GM12878 (cell line): ENCODE measurements at regions not wholly inside any gene's neighbourhood (a gene's known extent, or its start where the extent isn't known, plus 50 kb on each side); places are given as distances from the start of the nearest gene placed in this dataset.

ENCODE experiments used
- ATAC-seq: fragments of 200-7000 bp; cut with Tn5 transposase; 3 replicates; pipeline ENCODE4 v1.9.1; 2020; ENCODE audit warnings: mild to moderate bottlenecking, moderate library complexity
- BruUV-seq: library from RNA; stranded (reverse); fragments of 400-500 nt; replicated peaks from 2 replicates; lab custom pipeline; 2021; lab: Mats Ljungman, UMichigan
- CTCF ChIA-PET: fragments of 300-600 bp; sonication (Branson Sonifier 250); formaldehyde crosslinking; extraction: SDS; loops from one replicate; lab custom pipeline; 2021; ENCODE audit warnings: inconsistent platforms; lab: Yijun Ruan, JAX
- POLR2A ChIA-PET: fragments of 350-600 bp; formaldehyde crosslinking; extraction: SDS; loops from one replicate; lab custom pipeline; 2021; ENCODE audit warnings: inconsistent platforms; lab: Charles Lee
- RAD21 ChIA-PET: fragments of 300-600 bp; sonication (Branson Sonifier 250); formaldehyde crosslinking; loops from one replicate; lab custom pipeline; 2023; ENCODE audit warnings: antibody characterized with exemption; ENCODE audit not compliant: unreplicated experiment; lab: Charles Lee
- SMC1A ChIA-PET: fragments of 300-600 bp; sonication (Branson Sonifier 250); formaldehyde crosslinking; loops from one replicate; lab custom pipeline; 2023; ENCODE audit not compliant: unreplicated experiment, uncharacterized antibody; lab: Charles Lee
- DNase-seq: peaks from one replicate; pipeline ENCODE4 v3.0.0-alpha.2; 2011; ENCODE audit warnings: low read depth, low spot score
- FAIRE-seq: peaks from 3 replicates; lab custom pipeline; 2011; peaks lifted over from hg19 to GRCh38; lab: Jason Lieb, UNC
- H2AFZ ChIP-seq: 2 replicates; pipeline ENCODE4 v1.6.0; 2011; ENCODE audit warnings: low read depth, low read length, control low read depth; ENCODE audit not compliant: control insufficient read depth
- H3K27ac ChIP-seq: 2 replicates; pipeline ENCODE4 v1.5.1; 2011; ENCODE audit warnings: control low read depth; ENCODE audit not compliant: control insufficient read depth, insufficient read depth
- H3K27me3 ChIP-seq, 2 experiments: replicated peaks in 1 of 2; 2 replicates each; pipeline versions ENCODE4 v1.6.0 to v1.6.1; 2011; ENCODE audit warnings: low read length in 1 of 2; ENCODE audit not compliant: control insufficient read depth in 2 of 2, insufficient read depth in 2 of 2
- H3K36me3 ChIP-seq, 2 experiments: 2 replicates each; pipeline ENCODE4 v1.5.1; 2011; ENCODE audit warnings: low read length in 1 of 2; ENCODE audit not compliant: control insufficient read depth in 2 of 2, insufficient read depth in 2 of 2
- H3K4me1 ChIP-seq: 2 replicates; pipeline ENCODE4 v1.6.1; 2011; ENCODE audit warnings: mild to moderate bottlenecking, low read length, moderate library complexity, mixed read lengths; ENCODE audit not compliant: control insufficient read depth, insufficient read depth
- H3K4me2 ChIP-seq: 2 replicates; pipeline ENCODE4 v1.6.0; 2011; ENCODE audit warnings: control low read depth; ENCODE audit not compliant: control insufficient read depth, insufficient read depth
- H3K4me3 ChIP-seq: fragments of 200-600 bp; sonication (generic); 2 replicates; pipeline ENCODE4 v1.5.1; 2016
- H3K79me2 ChIP-seq: 2 replicates; pipeline ENCODE4 v1.6.0; 2011; ENCODE audit warnings: low read length; ENCODE audit not compliant: control insufficient read depth, insufficient read depth
- H3K9ac ChIP-seq: 2 replicates; pipeline ENCODE4 v1.8.0; 2011; ENCODE audit warnings: low read length, control low read depth, mixed read lengths; ENCODE audit not compliant: control insufficient read depth, insufficient read depth
- H3K9me3 ChIP-seq: replicated peaks from 3 replicates; pipeline ENCODE4 v1.5.1; 2011; ENCODE audit warnings: mild to moderate bottlenecking, low read length; ENCODE audit not compliant: control insufficient read depth, insufficient read depth
- H4K20me1 ChIP-seq: 2 replicates; pipeline ENCODE4 v1.6.0; 2011; ENCODE audit not compliant: control insufficient read depth, insufficient read depth
- ATF7 ChIP-seq: fragments of 450-650 bp; IDR thresholded peaks from 2 replicates; pipeline ENCODE4 v1.6.1; 2016; ENCODE audit warnings: low read depth, mild to moderate bottlenecking
- BACH1 ChIP-seq: fragments of 450-650 bp; IDR thresholded peaks from 2 replicates; pipeline ENCODE4 v1.6.1; 2017; ENCODE audit warnings: mild to moderate bottlenecking, borderline replicate concordance
- CBFB ChIP-seq: IDR thresholded peaks from 2 replicates; pipeline ENCODE4 v1.6.1; 2016; ENCODE audit warnings: antibody characterized with exemption, low read depth
- CBX5 ChIP-seq: sonication (generic); IDR thresholded peaks from 2 replicates; pipeline ENCODE4 v1.6.1; 2016; ENCODE audit warnings: low read depth, moderate library complexity, mild to moderate bottlenecking, inconsistent platforms
- CHD2 ChIP-seq: IDR thresholded peaks from 2 replicates; pipeline ENCODE4 v1.6.1; 2011; ENCODE audit warnings: low read depth, low read length, improper control_type of control experiment, borderline replicate concordance
- CHD4 ChIP-seq: fragments of 200-600 bp; sonication (generic); IDR thresholded peaks from 2 replicates; pipeline ENCODE4 v1.6.1; 2016; ENCODE audit warnings: mild to moderate bottlenecking
- CREB1 ChIP-seq: IDR thresholded peaks from 2 replicates; pipeline ENCODE4 v1.6.1; 2012; ENCODE audit warnings: low read depth, mild to moderate bottlenecking, inconsistent platforms
- FOXM1 ChIP-seq: IDR thresholded peaks from 2 replicates; pipeline ENCODE4 v1.6.1; 2012; ENCODE audit warnings: low read depth, mild to moderate bottlenecking, inconsistent platforms, low read length, moderate library complexity
- IKZF1 ChIP-seq: fragments of 450-650 bp; conservative IDR thresholded peaks from 2 replicates; pipeline ENCODE4 v1.6.1; 2017; ENCODE audit warnings: antibody characterized with exemption, mild to moderate bottlenecking
- IRF3 ChIP-seq: fragments of 450-650 bp; IDR thresholded peaks from 2 replicates; pipeline ENCODE4 v1.6.1; 2014; ENCODE audit warnings: mild to moderate bottlenecking
- NR2C2 ChIP-seq: IDR thresholded peaks from 2 replicates; pipeline ENCODE4 v1.6.1; 2011; ENCODE audit warnings: borderline replicate concordance, low read depth; ENCODE audit not compliant: control insufficient read depth, insufficient read length
- RB1 ChIP-seq: fragments of 450-650 bp; formaldehyde crosslinking; IDR thresholded peaks from 2 replicates; pipeline ENCODE4 v1.6.1; 2017; ENCODE audit warnings: mild to moderate bottlenecking, borderline replicate concordance
- SMAD5 ChIP-seq: IDR thresholded peaks from 2 replicates; pipeline ENCODE4 v1.6.1; 2016; ENCODE audit warnings: antibody characterized with exemption, low read depth
- SMC3 ChIP-seq: IDR thresholded peaks from 2 replicates; pipeline ENCODE4 v1.6.1; 2011; ENCODE audit warnings: low read length, improper control_type of control experiment, borderline replicate concordance
- SP1 ChIP-seq: IDR thresholded peaks from one replicate; pipeline ENCODE4 v1.6.1; 2011; ENCODE audit warnings: low read depth, low read length
- YY1 ChIP-seq: IDR thresholded peaks from 2 replicates; pipeline ENCODE4 v1.6.1; 2011; ENCODE audit warnings: low read depth, mild to moderate bottlenecking, low read length
- ZNF217 ChIP-seq: fragments of 450-650 bp; IDR thresholded peaks from 2 replicates; pipeline ENCODE4 v1.6.1; 2017; ENCODE audit warnings: antibody characterized with exemption, mild to moderate bottlenecking
- ZNF274 ChIP-seq: IDR thresholded peaks from one replicate; pipeline ENCODE4 v1.8.0; 2011; ENCODE audit not compliant: insufficient read length, insufficient read depth
- WGBS: methylation state at CpG from one replicate; pipeline ENCODE4 v1.1.6; 2016; ENCODE audit warnings: low lambda C conversion rate; ENCODE audit not compliant: insufficient replicate concordance, insufficient coverage; ENCODE audit errors: missing lambda C conversion rate; 5-methylcytosine and 5-hydroxymethylcytosine counted together
- in situ Hi-C: fragments of 300-500 bp; cut with MboI; formaldehyde crosslinking; loops from 9 replicates; pipeline ENCODE4 v1.14.3; 2018; ENCODE audit warnings: mixed read lengths
- intact Hi-C: fragments of 100-400 bp; cut with micrococcal nuclease; formaldehyde crosslinking; loops from one replicate; pipeline ENCODE4 v1.14.2; 2022; ENCODE audit not compliant: unreplicated experiment

- Histone ChIP-seq H3K27ac (no peak overlapping the region), H3K9me3 (no peaks in the 10 kb centered on the region), H3K9ac (no peak overlapping the region), H3K36me3 (no peaks in the 10 kb centered on the region), H3K4me2 (no peak overlapping the region), H3K4me3 (no peak overlapping the region), H4K20me1 (no peaks in the 10 kb centered on the region), H3K79me2 (no peaks in the 10 kb centered on the region), H2AFZ (no peak overlapping the region), H3K4me1 (no peaks in the 10 kb centered on the region), H3K27me3 (peaks cover 0 to 3% of the 10 kb centered on the region in 2 experiments; a peak in 1 of 4 replicates)
- intact Hi-C loops (no loop called here), in situ Hi-C loops (no loop called here)
- no peak for ATAC-seq
- RAD21 ChIA-PET, result no interaction called here
- CTCF ChIA-PET, result no interaction called here
- DNase-seq, result no peak
- SMC1A ChIA-PET, result interaction anchor here (0.6 kb wide), 1 partner anchor 381 kb away, joined by 4 read pairs; no protein-coding TSS in a partner anchor
- POLR2A ChIA-PET, result no interaction called here
- BruUV-seq, result no TSS peak
- FAIRE-seq, result no peak
- TF ChIP-seq ZNF274 (no peak), CBX5 (no peak), YY1 (no peak), NR2C2 (no peak), IKZF1 (no peak), IRF3 (no peak), CHD2 (no peak), SMAD5 (no peak), BACH1 (no peak), ATF7 (no peak), CREB1 (no peak), RB1 (no peak), CBFB (no peak), SMC3 (no peak), FOXM1 (no peak), CHD4 (no peak), SP1 (no peak), ZNF217 (no peak)
- WGBS, result 44% methylated on average over 10 of the region's 10 CpGs
These were observed 258.3 kb downstream of the CYRIA start for GRCh38 chr2:16407358-16407757.
